ENCODE measurements at regions not wholly inside any gene's neighbourhood (a gene's known extent, or its start where the extent isn't known, plus 50 kb on each side); places are given as distances from the start of the nearest gene placed in this dataset.

- no TSS peak for BruUV-seq (replicated peaks)
- no peak overlapping the region for H3K27ac ChIP-seq (ENCODE audit: low read depth, low read length)
- H3K9ac ChIP-seq (ENCODE audit: low read length) = no peak overlapping the region
- H3K79me2 ChIP-seq (ENCODE audit: insufficient read depth, low read length) = no peaks in the 10 kb centered on the region
- H4K20me1 ChIP-seq (ENCODE audit: insufficient read depth) = no peaks in the 10 kb centered on the region
- H3K4me1 ChIP-seq (ENCODE audit: control insufficient read depth in 1 of 2, insufficient read depth in 2 of 2, low read length in 2 of 2) = no peaks in the 10 kb centered on the region
- intact Hi-C loops (cut with micrococcal nuclease) = no loop called here
- no peak for DNase-seq (ENCODE audit: low read depth, low spot score)
- no peaks in the 10 kb centered on the region for H3K27me3 ChIP-seq (ENCODE audit: insufficient read depth, low read length)
- ChIA-PET POLR2A (no interaction called here), CTCF (no interaction called here), RAD21 (ENCODE audit: low non-redundant PET in 1 of 2, low total read pairs in 2 of 2, uncharacterized antibody in 2 of 2, unreplicated experiment in 2 of 2) (no interaction called here)
- H3K9me3 ChIP-seq (ENCODE audit: control insufficient read depth in 1 of 2, insufficient read depth in 1 of 2, low read depth in 1 of 2, low read length in 2 of 2) = peaks cover 22 to 25% of the 10 kb centered on the region in 2 experiments; a peak in 2 of 4 replicates
- H2AFZ ChIP-seq (ENCODE audit: low read depth, low read length, poor library complexity, severe bottlenecking) = no peak overlapping the region
- ATAC-seq = no peak
- TF ChIP-seq EZH2phosphoT487 (IDR thresholded peaks at IDR 0.05; ENCODE audit: borderline replicate concordance) = no peak
- no peak for TF ChIP-seq TCF7L2 (IDR thresholded peaks at IDR 0.05; ENCODE audit: borderline replicate concordance, extremely low read depth, insufficient read depth, insufficient read length)
- no peak for TF ChIP-seq JUND (IDR thresholded peaks at IDR 0.05)
- TF ChIP-seq POLR2A (IDR thresholded peaks at IDR 0.05; ENCODE audit: borderline replicate concordance, extremely low read depth, insufficient read depth, insufficient read length) = no peak
- no peak for TF ChIP-seq ELF1 (IDR thresholded peaks at IDR 0.05; ENCODE audit: borderline replicate concordance, low read depth)
- TF ChIP-seq REST (IDR thresholded peaks at IDR 0.05; ENCODE audit: low read depth) = no peak
- no peaks in the 10 kb centered on the region for H3K9me2 ChIP-seq (ENCODE audit: insufficient read depth)
- H3K4me3 ChIP-seq (replicated peaks in 1 of 2; ENCODE audit: low read depth in 1 of 2, low read length in 2 of 2) = no peak overlapping the region
- H3K4me2 ChIP-seq (ENCODE audit: low read length) = no peak overlapping the region
- no peaks in the 10 kb centered on the region for H3K36me3 ChIP-seq (ENCODE audit: control insufficient read depth in 1 of 2, insufficient read depth in 2 of 2, low read length in 2 of 2)
Observed at GRCh38 chr10:109191823-109192222, 731.5 kb downstream of the XPNPEP1 start.

GRCh38 chr10:109191341-109191740, 732.0 kb downstream of the XPNPEP1 start:
- Histone ChIP-seq H3K36me3 (ENCODE audit: control insufficient read depth in 1 of 2, insufficient read depth in 2 of 2, low read length in 2 of 2) (no peaks in the 10 kb centered on the region), H3K9ac (ENCODE audit: low read length) (no peak overlapping the region), H3K27ac (ENCODE audit: low read depth, low read length) (no peak overlapping the region), H3K27me3 (ENCODE audit: insufficient read depth, low read length) (no peaks in the 10 kb centered on the region), H3K9me3 (ENCODE audit: control insufficient read depth in 1 of 2, insufficient read depth in 1 of 2, low read depth in 1 of 2, low read length in 2 of 2) (peaks cover 27 to 30% of the 10 kb centered on the region in 2 experiments; a peak in 2 of 4 replicates), H2AFZ (ENCODE audit: low read depth, low read length, poor library complexity, severe bottlenecking) (no peak overlapping the region), H3K79me2 (ENCODE audit: insufficient read depth, low read length) (no peaks in the 10 kb centered on the region), H3K4me1 (ENCODE audit: control insufficient read depth in 1 of 2, insufficient read depth in 2 of 2, low read length in 2 of 2) (no peaks in the 10 kb centered on the region), H4K20me1 (ENCODE audit: insufficient read depth) (no peaks in the 10 kb centered on the region), H3K4me2 (ENCODE audit: low read length) (no peak overlapping the region), H3K4me3 (replicated peaks in 1 of 2; ENCODE audit: low read depth in 1 of 2, low read length in 2 of 2) (no peak overlapping the region), H3K9me2 (ENCODE audit: insufficient read depth) (no peaks in the 10 kb centered on the region)
- TF ChIP-seq FOSL1 (IDR thresholded peaks at IDR 0.05; ENCODE audit: low read depth) (no peak), SIN3A (IDR thresholded peaks at IDR 0.05; ENCODE audit: low read depth) (no peak), POLR2AphosphoS5 (IDR thresholded peaks at IDR 0.05; ENCODE audit: low read depth, low read length) (no peak), SP1 (IDR thresholded peaks at IDR 0.05; ENCODE audit: low read depth) (no peak)
- no peak for DNase-seq (ENCODE audit: low read depth, low spot score)
- ChIA-PET CTCF (no interaction called here), RAD21 (ENCODE audit: low non-redundant PET in 1 of 2, low total read pairs in 2 of 2, uncharacterized antibody in 2 of 2, unreplicated experiment in 2 of 2) (no interaction called here), POLR2A (no interaction called here)
- ATAC-seq = no peak
- BruUV-seq (replicated peaks) = no TSS peak
- intact Hi-C loops (cut with micrococcal nuclease) = no loop called here

Data from HCT116 (cell line).